ENCODE measurements at regions not wholly inside any gene's neighbourhood (a gene's known extent, or its start where the extent isn't known, plus 50 kb on each side); places are given as distances from the start of the nearest gene placed in this dataset.

DNA sequence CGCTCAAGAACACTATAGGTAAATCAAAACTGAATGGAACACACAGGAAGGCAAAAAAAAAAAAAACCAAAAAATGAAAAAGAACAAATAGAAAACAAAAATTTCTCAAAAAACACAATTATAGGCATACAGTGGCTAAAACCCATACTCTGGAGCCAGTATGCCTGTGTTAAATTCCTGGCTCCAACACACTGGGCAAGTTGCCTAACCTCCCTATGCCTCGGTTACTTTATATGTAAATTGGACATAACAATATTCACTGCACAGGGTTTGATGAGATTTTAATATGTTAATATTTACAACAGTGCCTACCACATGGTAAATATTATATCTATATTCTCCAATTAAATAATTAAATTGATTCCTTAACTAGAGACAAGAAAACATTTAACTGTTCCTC, 217.1 kb downstream of the HTR7 start:
- TF ChIP-seq EZH2 (IDR thresholded peaks at IDR 0.05) (no peak), POLR2AphosphoS5 (IDR thresholded peaks at IDR 0.05; ENCODE audit: borderline replicate concordance, low read depth, low read length) (no peak)
